Ureter (tissue), 1 donor: ENCODE measurements at regions not wholly inside any gene's neighbourhood (a gene's known extent, or its start where the extent isn't known, plus 50 kb on each side); places are given as distances from the start of the nearest gene placed in this dataset.
"Not testable (repeated sequence)": the region's sequence is repeated elsewhere in the genome, so short reads cannot be mapped to it uniquely, and the experiment has no call there.

Source experiments
- DNase-seq: peaks from one replicate; pipeline ENCODE4 v3.0.0-alpha.2; 2020; ENCODE audit warnings: low spot score
- donor health status: DM: yes; HTN: yes; CAD: no.

DNA sequence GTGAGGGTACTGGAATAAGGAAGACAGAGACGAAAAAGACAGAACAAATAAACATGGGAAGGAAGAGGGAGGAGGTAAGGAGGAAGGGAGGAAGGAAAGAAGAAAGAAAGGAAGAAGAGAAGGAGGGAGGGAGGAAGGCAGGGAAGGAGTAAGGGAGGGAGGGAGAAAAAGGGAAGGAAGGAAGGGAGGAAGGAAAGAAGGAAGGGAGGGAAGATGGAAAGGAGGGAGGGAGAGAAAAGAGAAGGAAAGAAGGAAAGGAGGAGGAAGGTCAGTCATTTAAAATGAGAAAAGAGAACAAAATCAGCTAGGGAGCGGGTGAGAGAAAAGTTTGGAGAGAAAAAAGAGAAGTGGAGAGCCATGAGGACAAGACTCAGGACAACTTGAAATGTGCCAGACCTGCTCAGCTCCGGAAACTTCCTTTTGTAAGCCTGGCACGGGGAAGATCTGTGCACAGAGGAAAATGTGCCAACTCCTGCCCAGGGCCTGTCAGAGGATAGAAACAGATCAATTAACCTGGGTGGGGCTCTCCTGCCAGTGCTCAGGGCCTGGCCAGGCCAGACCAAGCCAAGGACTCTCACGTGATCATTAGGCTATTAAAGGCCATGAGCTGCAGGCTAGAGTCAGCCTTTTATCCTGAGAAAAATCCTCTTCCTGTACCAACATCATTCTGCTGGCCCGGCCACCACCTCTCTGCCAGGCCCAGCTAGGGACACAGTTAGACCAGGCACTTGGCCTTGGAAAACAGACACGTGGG lies 50.1 kb upstream of the BCL6 start:
- DNase-seq = no peak

DNA sequence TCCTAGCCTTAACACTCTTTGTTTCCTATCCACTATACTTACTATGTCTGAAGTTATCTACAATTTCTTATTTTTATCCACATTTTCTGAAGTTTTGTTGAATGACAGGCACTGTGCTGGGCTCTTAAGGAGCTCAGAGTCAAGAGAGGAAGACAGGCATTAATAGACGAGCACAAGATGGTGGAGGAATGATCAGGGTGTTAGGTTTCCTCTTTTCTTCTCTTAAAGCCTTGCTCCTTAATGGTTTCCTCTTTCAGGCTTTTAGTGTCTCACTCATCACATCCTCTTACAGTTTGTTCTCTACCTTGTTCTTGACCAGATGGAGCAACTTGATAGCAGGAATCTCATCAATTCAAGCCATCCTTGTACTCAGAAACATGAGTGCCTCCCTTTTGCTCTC lies 52.9 kb upstream of the BCL6 start:
- DNase-seq = no peak

DNA sequence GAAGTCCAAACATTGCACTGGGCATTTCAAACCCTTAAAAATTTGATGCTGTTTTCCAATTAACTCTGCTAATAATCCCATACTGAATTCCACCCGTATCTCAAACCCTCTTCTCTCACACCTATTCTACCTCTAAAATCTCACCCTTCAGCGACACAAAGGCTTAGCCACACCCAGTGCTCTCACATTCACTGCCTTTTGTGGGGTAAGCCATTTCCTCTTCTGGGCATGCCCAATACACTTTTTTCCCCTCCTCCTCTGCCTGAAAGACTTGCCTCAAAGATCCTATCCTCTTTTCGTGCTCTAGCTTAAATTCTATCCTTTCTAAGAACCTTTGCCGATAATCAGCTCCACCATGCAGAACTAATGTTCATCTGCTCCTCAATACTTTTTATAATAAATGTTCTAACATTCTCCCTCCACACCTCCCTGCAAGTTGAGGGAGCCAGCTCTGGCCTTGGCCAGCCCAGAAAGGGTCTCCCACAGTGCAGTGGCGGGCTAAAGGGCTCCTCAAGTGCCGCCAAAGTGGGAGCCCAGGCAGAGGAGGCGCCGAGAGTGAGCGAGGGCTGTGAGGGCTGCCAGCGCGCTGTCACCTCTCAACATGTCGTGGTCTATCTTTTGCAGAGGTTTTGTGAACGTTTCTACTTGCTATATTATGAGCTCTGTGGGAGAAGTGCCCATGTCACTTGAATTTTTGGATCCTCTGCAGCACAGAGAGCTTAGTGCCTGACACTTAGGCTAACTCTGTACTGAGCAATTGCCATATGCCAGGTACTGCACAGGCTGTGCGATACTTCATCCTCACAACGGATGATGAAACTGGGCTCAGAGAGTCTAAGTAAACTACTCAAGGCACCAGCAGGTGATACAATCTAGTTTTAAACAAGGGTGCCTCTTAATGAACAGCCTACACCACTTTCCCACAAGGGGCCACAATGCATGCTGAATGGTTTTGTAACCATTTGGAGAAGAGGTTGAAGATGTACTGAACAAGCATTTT lies 53.6 kb upstream of the BCL6 start:
- no peak for DNase-seq

DNA sequence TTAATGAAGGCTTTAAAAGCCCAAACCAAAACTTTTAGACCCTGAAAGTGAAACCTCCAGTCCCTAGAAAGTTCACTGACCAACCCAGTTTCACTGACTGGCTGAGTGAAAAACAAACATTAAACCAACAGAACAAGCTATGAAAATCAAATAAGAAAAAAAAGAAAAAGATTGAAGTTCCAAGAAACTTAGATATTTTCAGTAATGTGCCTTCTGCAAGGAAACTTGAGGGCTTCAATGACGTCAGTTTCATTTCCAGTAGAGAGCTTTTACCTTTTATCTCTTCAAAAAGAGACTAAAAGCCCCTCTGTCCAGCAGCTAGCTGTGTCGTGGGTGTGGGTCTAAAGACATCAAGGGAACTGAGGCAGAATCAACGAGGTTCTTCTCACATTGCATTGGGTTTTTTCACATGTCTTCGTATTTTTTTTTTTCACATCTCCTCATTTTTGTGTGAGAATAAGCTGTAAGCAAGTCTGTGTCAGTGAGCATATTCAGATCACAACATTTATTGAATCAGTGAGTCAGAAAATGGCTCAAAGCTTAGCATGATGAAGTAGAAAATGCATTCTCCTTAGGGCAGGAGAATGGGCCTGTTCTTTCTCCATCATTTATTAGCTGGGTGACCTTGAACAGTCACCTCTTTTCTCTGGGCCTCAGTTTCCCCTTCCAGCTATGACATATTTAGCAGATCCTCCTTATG lies 54.8 kb upstream of the BCL6 start:
- DNase-seq = no peak

DNA sequence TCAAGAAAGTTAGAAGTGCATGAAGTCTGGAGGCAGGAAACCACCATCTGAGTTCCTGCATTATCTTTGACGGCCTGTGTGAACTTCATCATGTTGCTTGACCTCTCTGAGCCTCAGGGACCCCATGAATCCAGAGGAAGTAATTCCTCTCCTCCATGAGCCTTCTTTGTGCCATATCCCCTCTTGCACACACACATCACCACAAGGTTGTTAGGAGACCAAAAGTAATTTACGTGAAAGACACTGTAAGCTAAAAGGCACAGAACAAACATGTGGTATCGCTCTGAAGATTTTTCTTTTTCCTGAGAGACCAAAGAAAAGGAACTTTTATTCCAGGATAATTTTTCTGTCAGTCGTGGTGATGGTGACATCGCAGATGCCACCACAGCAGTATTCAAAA lies 55.9 kb upstream of the BCL6 start:
- DNase-seq = no peak

DNA sequence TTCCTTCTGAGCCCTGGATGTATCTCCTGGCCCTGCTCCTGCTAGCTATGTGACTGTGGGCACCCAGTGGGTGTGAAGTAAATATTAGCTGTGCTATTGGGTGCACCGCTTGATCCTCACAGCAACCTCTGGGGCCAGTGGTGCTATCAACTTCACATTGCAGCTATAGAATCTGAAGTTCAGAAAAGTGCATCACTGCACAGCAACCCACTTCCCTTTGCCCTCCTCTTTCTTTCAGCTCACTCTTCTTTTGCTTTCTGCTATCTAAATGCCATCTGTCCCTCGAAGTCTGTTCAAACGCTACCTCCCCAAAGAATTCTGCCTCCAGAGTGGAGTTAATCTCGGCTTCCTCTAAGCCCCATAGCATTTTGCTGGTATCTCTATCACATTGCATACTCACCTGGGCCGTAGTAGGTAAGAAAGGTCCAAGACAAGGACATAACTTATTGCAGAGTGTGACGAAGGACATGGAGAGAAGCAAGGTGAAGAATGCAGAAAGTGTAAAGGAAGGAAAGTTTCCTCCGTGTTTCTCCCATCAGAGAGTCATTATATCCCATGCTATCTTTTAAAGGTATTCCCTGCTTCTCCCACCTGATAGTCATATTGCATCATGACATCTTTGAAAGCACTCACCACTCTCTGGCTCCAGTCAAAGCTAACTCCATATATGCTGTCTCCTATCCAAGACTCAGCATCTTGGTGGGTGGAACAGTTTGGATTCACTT lies 57.1 kb upstream of the BCL6 start:
- DNase-seq = no peak

DNA sequence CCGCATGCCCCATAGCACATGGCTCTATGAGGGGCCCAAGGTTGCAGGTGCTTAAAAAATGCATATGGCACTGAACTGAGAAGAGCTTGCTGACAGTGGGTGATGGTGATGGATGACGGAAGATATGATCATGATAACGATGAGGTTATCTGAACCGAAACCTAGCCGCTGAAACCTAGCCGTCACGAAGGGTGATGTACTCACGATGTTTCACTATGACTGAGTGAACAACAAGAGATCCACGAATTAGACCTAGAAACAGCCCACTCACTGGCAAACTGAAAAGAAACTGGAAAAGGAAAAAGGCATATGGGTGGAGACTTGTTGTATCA lies 57.6 kb upstream of the BCL6 start:
- no peak for DNase-seq

DNA sequence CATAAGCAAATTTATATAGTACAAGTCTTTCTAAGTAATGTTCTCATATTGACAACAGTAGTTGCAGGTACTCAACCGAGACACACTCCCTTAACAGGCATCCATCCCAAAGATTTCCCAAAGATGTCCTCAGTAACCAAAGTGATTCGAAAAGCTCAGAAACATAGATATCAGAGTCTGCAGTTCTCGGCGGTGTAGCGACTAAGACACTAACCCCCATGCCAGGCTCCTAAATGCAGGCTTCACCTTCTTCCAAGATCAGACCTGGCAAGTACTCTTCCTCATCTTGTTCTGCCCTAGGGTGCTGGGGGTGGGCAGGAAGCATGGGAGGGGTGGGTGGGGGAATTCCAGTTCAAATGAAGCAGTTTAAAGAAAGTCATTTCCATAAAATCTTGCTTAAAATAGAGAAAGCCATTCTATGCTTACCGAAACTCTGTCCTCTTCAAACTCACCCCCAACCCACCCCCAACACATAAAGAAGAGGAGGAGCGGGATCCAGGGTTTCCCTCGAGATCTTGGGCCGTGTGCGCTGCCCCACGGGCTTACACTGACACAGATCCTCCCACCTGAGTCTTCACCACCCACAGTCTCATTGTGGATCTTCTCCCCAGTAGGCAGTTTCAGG lies 59.0 kb upstream of the BCL6 start:
- DNase-seq = no peak

DNA sequence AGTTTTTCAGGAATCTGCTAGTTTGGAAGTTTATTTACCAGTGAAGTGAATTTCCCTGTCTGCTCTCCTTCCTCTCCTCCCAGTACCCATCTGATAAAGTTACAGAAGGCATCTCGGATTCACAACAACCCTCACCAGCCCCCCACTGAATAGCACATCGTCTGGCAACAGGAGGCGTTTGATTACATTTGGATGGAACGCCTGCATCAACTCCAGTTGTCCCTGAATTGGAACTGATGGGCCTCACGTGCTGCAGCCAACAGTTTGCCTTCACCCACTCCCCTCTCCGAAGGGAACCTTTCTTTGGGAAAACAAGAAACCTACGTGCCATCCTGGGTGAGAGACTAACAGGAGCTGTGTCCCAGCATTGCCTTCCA lies 59.5 kb upstream of the BCL6 start:
- no peak for DNase-seq

DNA sequence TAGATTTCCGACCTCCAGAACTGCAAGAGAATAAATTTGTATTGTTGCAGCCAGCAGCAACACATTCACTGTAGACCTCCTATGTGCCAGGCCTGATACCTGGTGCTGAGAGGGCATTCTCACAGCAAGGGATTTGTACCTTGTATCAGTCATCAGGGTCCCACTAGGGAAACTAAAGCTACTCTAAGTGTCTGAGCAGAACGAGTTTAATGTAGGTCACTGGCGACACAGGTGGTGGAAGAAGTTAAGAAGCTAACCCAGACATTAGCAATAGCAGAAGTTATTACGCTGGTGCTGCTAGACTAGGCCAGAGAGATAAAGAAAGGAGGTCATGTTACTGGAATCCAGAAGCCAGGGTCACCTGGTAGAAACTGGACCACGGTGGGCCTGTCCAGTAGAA lies 60.5 kb upstream of the BCL6 start:
- DNase-seq = no peak

DNA sequence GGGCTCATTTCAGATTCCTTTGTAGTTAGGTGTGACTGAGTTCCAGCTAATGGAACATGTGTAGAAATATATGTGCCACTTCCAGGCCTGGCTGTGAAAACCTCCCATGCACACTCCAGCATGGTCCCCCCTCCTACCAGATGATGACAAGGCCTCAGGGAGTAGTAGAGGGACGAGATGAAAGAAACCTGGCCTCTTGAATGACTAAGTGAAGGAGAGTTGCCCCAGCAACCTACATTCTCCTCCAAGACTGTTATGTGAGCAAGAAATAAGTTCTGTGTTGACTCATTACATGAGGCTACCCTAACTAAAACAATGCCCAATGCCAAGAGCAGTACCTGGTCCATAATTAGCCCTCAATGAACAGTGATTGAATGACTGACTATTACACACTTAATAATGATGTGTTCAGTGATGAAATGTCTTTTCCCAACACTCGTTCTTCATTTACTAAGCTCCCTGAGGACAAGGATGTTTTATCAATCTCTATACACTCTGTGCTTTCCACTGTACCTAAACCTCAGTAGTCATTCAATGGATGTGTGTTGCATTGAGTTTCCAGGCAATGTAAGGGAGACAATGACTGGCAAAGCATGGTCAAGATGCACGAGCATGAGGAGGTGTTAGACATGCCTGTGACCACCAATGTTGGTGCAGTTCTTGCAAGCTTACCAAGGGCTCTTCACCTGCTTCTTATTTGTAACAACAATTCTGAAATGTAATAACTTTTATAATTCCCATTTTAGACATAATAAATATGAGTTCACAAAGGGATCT lies 62.0 kb upstream of the BCL6 start:
- DNase-seq = no peak

DNA sequence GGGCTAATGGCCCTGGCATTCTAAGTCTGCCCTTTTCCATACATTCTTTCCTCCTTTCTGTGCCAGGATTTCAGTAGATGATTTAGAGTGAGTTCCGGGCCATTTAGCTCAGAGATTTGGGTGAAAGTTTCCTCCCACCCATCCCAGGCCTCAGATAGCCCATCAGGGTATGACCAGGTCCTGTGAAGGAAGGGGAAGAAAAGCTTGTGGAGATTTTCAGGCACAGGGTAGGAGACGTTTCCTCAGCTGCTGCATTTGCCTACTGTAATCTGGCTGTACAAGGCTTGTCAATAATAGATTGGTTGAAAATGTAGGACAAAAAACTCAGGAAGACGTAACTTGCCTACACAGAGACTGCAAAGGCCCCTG lies 63.2 kb upstream of the BCL6 start:
- DNase-seq = no peak

DNA sequence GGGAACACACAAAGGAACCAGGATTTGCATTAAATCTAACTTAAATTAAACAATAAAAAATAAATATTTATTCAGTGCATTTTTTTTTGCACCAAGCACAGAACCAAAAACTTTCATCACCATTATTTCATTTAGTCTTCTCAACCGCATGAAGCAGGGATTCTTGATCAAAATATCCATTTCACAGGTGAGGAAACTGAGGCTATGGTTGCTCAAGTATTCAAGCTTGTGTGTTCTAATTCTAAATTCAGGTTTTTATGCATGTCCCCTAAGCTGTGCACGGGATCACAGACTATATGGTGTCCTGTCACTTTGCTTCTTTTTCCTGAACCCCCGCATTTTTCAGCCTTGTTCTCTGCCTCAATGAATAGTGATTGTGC lies 64.3 kb upstream of the BCL6 start:
- no peak for DNase-seq

DNA sequence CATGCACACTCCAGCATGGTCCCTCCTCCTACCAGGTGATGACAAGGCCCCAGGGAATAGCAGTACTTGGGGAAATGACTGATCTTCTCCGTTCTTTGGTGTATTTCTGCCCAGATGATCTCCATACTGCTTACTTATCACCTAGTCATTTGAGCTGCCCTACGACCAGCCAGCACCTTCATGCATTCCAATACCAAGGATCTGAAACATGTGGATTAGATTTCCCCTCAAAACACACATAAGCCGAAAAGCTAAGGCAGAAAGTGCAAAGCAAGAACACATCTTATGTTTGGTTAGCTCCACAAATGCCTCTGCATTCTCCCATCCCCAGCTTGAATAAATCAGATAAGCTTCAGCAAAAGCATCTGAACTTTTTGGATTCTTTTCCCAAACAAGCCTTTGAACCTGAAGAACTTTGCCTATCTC lies 64.8 kb upstream of the BCL6 start:
- DNase-seq = no peak

DNA sequence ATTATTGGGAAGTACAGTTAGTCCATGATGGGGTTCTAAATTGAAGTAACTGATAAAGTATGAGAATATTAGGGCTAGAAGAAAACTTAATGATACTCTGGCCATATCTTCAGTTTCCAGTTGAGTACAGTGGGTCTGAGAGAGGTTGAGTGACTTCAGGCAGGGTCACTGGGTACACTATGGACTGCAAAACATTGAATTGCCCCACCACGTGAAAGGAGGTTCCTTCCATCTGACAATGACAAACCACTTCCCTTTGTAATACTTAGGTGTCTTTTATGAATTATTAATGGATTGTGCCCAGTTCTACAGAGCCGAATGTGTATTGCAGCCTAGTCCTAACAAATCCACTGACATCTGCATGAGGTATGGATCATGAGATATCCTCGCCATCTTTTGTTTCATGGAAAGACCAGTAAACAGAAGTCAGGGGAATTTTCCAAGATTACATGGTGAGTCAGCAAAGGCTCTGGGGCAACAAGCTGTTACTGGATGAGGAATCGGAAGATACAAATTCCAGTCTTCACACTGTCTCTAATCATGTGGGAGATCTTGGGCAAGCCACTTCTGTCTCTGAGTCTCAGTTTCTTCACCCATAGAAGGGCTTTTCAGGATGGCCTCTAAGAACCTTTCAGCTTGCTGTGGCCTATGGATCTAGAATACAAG lies 66.5 kb upstream of the BCL6 start:
- no peak for DNase-seq

DNA sequence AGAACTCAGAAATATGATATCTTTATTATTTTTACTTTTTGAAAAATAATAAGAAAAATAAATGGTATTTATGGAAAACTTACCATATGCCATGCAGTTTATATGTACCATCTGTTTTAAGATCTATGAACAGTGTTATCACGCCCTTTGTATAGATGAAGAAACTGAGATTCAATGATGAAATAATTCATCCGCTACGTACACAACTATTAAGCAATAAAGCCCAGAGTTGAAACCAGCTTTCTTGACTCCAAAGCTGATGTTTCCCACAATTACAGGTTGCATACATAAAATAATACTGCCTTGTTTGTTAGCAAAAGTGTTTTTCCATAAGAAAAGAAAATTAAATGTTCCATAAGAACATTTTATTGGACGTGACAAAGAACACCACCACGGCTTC lies 67.2 kb upstream of the BCL6 start:
- no peak for DNase-seq

DNA sequence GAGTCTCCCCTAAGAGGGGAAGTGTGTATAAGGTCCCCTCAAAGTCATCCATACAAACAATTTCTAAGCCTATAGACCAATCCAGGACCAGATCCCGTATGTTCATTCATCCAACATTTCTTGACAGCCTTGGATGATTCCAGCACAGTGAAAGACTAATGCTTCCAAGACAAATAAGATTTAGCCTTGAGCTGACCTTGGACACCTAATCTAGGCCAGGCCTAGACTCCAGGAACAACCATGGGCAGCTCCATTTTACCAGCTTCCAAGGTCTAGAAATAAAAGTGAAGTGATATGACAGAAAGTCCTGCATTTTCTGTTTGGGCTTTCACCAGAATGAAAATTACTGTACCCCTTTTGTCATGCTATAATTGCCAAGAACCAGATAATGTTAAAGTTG lies 67.9 kb upstream of the BCL6 start:
- DNase-seq = no peak

DNA sequence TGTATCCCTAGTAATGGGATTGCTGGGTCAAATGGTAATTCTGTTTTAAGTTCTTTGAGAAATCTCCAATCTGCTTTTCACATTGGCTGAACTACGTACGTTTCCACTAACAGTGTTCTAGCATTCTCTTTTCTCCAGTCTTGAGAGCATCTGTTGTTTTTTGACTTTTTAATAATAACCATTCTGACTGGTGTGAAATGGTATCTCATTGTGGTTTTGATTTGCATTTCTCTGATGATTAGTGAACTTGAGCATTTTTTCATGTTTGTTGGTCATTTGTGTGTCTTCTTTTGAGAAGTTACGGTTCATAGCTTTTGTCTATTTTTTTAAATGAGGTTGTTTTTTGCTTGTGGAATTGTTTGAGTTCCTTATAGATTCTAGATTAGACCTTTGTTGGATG lies 72.5 kb upstream of the BCL6 start:
- DNase-seq = not testable (repeated sequence)

DNA sequence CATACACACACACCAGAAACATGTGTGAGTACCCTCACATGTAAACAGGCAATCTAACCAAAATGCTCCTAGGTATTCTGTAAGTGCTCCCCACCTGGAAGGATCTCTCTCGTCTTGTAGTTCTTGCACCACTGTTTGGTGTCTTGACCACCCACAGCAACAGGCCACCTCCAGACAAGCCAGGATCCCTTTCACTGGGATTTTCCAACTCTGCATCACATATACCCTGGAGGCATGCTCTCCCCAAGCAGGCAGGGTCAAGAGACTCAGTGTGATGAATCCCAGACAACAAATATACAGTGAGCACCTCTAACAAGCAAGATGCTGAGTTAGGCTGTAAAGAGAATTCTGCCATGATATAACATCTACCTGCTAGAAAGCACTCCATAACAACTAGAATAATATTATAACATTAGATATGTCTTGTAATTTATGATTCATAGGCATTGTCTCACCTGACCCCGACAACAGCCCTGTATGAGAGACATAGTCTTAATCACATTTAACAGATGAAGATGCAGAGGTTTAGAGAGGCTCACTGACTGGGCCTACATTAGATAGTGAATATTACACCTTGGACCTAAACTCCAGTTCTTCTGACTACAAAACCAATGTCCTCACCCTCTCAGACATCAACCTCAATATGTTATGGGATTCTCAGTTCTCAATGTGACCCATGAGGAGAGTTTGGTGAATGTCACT lies 76.5 kb upstream of the BCL6 start:
- no peak for DNase-seq

DNA sequence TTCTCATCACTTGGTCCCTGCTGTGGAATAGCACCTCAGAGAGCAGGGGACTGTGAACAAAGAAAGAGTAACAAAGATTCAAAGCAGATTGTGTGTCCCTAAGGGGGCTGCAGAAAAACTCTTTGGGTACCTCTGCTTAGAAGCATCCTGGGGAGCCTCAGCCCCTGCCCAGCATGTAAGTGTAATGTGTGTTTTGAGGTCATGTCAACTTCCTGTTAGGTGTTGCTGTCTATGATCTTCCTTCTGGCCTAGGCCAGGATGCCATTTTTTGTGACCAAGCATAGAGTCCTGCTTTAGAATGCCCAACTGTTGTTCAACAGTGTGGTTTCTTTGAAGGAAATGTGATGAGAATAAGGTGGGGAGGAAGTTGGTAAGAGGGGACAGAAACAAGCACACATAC lies 77.1 kb upstream of the BCL6 start:
- no peak for DNase-seq
